ENCODE measurements at regions not wholly inside any gene's neighbourhood (a gene's known extent, or its start where the extent isn't known, plus 50 kb on each side); places are given as distances from the start of the nearest gene placed in this dataset.

DNA sequence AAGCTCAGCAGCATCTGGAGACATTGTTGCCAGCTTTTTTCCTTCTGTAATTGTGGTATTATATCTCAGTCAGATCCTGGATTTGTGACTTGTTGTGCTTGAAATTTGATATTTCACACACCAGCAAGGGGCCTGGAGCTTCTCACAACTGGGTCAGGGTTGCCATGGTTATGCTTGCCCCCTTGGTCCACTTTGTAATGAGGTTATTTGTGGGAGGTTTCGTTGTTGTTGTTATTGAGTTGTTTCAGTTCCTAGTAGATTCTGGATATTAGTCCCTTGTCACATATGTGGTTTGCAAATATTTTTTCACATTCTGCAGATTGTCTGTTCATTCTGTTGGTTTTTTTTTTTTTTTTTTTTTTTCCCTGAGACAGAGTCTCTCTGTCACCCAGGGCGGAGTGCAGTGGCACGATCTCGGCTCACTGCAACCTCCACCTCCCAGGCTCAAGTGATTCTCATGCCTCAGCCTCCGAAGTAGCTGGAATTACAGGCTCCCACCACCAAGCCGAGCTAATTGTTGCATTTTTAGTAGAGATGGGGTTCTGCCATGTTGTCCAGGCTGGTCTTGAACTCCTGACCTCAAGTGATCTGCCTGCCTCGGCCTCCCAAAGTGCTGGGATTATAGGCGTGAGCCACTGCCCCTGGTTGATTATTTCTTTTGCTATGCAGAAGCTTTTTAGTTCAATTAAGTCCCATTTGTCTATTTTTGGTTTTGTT lies 80.6 kb upstream of the ETV6 start:
- no peak for DNase-seq

DNA sequence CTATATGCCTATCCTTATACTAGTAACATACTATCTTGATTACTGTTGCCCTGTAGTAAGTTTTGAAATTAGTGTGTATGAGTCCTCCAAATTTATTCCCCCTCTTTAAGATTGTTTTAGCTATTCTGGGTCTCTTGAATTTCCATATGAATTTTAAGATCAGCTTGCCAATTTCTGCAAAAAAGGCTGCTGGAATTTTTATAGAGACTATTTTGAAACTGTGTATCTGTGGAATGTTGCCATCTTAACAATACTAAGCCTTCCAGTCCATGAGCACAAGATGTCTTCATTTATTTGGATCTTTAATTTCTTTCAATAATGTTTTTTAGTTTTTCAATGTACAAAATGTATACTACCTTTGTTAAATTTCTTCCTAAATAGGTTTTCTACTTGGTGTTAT lies 79.8 kb upstream of the ETV6 start:
- DNase-seq: no peak

DNA sequence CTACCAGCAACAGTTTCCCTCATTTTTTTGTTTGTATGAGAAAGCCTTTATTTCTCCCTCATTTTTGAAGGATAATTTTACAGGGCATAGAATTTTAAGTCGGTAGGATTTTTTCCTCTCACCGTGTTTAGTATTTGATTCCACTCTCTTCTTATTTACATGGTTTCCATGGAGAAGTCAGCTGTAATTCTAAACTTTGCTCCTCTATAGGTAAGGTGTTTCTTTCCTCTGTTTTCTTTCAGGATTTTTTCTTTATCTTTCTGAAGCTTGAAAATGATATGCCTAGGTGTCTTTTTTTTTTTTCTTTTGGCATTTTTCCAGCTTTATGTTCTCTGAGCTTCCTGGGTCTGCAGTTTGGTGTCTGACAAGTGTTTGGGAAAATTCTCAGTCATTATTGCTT lies 75.6 kb upstream of the ETV6 start:
- DNase-seq: no peak

DNA sequence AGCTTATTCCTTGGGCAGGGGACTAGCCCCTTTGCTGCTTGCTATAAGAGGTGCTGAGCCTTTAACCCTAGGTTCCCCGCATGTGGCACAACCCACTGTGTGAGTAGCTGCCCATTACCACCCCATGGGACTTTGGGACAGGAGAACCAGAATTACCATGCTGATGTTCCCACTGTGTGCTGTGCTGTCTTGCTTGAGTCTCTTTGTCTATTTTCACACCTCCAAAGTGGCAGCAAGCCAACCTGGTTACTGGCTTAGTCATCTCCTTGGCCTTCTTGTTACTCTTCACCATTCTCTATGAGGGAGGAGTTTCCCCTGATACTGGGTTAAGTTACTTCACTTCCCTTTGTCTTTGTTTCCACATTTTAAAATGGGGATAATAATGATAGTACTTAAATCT lies 73.4 kb upstream of the ETV6 start:
- peak in 1 of 2 donors; percentile 15 for DNase-seq

DNA sequence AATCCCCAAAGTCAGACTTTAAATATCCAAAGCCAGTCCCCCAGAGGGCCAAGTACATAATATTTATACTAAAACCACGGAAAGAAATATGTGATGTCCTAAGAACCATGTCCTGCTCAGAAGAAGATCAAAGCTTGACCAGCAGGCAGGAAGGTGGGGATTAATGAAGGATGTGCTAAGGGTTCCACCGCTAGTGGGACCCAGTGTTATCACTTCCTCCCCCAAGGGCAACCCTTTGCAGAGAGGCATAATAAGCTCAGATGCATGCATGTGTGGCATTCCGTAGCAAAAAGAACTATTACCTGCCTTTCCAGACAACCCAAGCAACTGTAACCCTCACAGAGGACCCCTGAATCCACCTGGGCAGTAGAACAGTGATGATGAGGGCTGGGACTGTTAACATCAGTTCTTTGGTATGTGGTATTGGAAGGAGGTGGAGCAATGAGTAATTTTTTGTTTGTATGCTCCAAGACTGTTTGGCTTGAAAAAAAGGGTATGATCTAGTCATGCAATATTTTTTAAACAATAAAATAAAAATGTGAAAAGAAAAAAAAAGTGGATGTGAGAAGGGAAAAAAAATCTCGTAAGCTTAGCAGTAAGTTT lies 71.7 kb upstream of the ETV6 start:
- no peak for DNase-seq

DNA sequence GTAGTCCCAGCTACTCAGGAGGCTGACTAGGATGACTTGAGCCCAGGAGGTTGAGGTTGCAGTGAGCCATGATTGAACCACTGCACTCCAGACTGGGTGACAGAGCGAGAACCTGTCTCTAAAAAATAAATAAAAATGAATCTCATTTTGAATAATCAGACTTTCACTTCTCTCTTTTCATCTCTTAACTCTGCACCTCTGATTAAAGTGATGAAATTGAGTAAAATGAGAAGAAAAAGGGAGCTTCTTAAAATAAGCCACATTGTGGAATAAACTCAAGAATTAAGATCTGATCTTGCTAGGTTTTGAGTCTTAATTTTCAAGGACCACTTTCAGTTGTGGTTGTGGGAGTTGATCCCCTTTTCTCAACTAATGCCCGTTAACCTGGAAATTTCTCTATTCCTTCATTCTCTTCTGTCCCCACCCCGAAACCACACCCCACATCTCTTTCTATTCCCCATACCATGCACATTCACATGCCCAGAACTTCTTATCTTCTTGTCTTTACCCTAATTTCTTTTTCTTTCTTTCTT lies 70.9 kb upstream of the ETV6 start:
- no peak for DNase-seq

DNA sequence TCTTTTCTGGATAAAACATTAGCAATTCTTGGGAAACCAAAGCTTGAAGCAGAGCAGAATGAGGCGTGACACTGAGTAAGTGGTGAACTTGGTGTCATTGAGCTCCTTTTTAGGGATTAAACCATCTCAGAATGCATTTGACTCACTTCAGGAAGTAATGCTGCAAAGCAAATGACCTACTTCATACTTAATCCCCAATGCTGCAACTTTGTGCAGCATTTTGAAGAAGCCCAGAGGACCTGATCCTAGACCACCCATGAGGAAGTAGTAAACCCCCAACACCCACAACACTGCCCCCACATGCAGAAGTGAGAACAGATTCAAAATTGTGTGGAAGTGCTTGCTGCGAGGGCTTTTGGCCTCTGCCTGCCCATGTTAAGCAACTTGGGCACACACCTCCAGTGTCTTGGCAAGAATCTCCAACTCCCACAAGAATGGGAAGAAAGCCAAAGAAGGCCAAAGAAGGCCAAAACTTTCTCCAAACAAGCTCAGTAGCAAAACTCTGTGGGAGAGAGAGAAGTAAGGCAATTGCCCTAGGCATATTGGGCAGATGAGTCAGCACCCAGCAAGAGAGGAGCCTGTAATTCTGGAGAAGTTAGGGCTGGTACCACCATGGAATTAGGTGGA lies 69.2 kb upstream of the ETV6 start:
- DNase-seq: no peak

DNA sequence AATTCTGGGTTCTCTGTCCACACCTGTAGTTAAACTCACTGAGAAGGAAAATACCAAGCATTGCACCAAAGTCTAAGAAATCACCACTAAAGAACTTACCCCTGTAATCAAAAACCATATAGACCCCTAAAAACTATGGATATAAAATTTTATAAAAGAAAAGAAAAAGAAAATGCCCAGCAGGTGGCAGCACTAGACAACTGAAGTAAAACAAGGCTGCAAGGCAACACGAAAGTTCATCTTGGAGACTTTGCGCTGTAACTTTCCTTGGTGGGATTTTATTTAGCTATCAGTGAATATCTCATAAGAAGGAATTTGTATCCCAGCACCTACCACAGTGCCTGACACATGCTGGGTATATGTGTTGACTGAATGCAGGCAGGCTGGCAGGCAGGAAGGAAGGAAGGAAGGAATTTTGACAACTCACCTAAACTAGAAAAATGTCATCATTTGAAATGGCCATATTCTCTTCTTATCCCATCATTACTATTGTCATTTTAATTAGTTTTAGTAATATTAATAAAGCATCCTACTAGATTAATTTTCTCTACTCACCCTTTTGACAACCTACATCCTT lies 68.2 kb upstream of the ETV6 start:
- peak; percentile 36 to 74 for DNase-seq

DNA sequence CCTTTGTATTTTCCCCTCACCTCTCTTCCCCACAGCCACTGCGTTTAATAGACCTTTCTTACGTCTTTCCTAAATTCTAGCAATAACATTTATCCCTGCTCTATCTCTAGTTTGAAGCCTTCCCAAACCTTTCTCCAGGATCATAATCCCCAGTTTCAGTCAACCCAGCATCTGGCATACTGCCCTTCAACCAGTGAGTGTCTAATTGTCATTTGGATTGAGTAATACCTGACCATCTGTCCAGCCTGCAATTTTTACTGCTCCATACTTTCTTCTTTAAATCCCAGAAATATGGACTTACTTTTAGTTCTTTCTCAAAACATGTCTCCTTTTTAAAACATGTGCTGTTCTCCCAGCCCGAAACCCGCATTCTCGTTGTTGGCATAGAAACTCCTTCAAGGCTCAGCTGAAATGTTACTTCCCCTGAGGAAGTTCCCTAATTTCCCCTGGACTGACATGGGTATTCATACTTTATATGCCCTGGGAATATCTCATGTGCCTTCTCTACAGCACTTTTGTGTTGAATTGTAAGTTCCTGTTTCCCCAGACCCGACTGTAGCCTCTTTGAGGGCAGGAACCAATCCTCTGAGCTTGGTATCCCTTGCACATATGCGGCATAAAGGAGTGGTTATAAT lies 65.1 kb upstream of the ETV6 start:
- DNase-seq: peak in 1 of 2 donors; percentile 7

DNA sequence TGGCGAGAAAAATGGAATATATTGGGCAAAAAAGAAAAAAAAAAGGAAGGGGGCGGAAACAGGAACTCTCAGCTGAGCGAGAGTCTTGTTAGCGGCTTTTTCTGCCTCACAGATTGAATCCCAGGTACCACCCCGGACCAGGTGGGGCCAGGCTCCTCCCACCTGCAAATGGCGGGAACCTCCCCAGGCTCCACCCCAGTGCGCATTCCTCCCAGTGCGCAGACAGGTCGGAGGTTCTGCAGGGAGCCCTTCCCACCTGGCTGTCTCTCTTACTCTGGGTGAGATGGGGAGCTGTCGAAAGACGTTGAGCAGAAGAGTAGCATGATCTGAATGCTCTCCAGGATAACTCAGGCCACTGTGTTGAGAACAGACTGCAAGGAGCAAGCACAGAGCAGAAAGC lies 57.0 kb upstream of the ETV6 start:
- no peak for DNase-seq

DNA sequence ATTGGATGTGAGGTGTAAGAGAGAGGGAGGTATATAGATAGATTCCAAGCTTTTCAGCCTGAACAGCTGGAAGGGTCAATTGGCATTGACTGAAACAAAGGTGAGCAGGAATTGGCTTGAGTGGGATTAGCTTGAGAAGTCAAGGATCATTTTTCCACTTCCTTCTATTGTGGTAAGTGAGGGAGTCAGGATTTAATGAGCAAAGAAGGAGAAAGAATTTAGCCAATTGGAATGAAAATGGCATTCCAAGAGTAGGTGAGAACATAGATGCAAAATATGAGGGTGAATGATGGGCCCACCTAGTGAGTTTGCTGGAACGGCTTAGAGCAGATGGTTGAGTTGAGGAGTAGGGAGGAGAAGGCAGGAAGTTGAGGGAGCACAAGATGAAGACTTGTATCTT lies 56.5 kb upstream of the ETV6 start:
- DNase-seq: no peak

DNA sequence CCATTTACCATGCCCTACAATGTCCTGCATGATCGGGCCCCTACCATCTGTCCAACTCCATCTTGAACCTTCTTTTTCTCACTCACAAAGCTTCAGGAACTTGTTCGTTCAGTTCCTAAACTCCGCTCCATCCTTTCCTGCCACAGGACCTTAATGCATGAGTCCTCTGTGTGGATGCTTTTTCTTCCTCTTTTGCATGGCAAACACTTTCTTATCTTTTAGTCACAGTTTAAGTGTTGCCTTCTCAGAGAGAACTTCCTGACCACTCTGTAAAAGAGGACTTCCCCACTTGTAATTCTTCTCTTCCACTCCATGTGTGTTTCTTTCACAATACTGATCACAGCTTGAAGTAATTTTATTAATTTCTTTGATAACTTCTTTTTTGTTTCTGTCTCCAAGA lies 54.4 kb upstream of the ETV6 start:
- DNase-seq: no peak

DNA sequence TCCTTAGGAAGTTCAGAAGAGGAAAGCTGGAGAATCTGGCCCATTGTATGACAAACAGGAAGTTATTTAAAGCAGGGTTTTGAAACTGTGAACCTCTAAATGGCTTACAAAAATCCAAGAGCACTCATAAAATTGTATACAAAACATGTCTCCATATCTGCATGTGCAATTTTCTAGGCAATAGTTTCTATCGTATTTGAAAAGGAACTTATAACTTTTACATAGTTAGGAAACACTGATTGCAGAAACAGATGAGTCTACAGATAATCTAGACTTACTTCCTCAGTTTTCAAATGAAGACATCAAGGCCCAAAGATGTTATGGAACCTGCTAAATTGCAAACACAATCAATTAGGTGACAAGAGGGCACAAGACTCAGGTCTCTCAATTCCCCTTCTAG lies 53.3 kb upstream of the ETV6 start:
- DNase-seq: no peak

DNA sequence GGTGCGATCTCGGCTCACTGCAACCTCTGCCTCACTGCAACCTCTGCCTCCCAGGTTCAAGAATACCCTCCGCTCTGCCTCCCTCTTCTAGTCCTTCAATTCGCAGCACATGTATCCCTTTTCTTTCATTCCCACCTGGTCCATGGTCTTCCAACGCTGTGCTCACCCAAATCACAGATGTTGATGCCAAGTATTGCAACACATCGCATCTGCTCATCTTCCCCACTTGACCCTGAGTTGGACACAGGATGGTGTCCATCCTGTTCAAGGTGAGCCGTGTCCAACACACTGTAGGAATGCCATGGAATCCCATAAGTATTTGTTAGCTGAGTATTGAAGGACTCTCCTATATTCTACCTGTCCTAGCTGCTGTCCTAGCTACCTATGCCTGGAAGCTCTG lies 50.6 kb upstream of the ETV6 start:
- DNase-seq: no peak

Measured in CD4-positive, alpha-beta T cell treated with Interleukin-1 beta for 1 hour (primary cell).